BLaER1 treated with 17β-estradiol and CSF1 and Interleukin-3, amounts not matched to agents 10 nM and 100 nM (cell line): ENCODE measurements at regions not wholly inside any gene's neighbourhood (a gene's known extent, or its start where the extent isn't known, plus 50 kb on each side); places are given as distances from the start of the nearest gene placed in this dataset.
A peak's percentile ranks its signal among the peaks of the same experiment; 100 is the strongest.

Experiments
- H3K27ac ChIP-seq, 11 experiments: shearing (Covaris generic); formaldehyde crosslinking; 2 replicates each; pipeline ENCODE4 v1.8.1; 2022
- H3K27me3 ChIP-seq, 11 experiments: shearing (Covaris generic); formaldehyde crosslinking; 2 replicates each; pipeline ENCODE4 v1.8.1; 2022
- H3K36me3 ChIP-seq, 11 experiments: shearing (Covaris generic); formaldehyde crosslinking; 2 replicates each; pipeline ENCODE4 v1.8.1; 2022
- H3K4me1 ChIP-seq, 10 experiments: shearing (Covaris generic); formaldehyde crosslinking; 2 replicates each; pipeline ENCODE4 v1.8.1; 2022
- H3K4me2 ChIP-seq, 11 experiments: shearing (Covaris generic); formaldehyde crosslinking; 2 replicates each; pipeline ENCODE4 v1.8.1; 2022
- H3K4me3 ChIP-seq, 10 experiments: shearing (Covaris generic); formaldehyde crosslinking; 2 replicates each; pipeline ENCODE4 v1.8.1; 2022
- H3K9ac ChIP-seq, 11 experiments: shearing (Covaris generic); formaldehyde crosslinking; 2 replicates each; pipeline ENCODE4 v1.8.1; 2022
- H3K9me3 ChIP-seq, 11 experiments: shearing (Covaris generic); formaldehyde crosslinking; replicated peaks in 1 of 11; 2 replicates each; pipeline ENCODE4 v1.8.1; 2022
- H4K20me1 ChIP-seq, 11 experiments: shearing (Covaris generic); formaldehyde crosslinking; 2 replicates each; pipeline ENCODE4 v1.8.1; 2022
- Cebpa-rat ChIP-seq, 11 experiments: shearing (Covaris generic); IDR thresholded peaks; 2 replicates each; pipeline ENCODE4 v1.8.1; 2022

GRCh38 chr15:38666865-38667510 is 102.4 kb upstream of the RASGRP1 start:
- no peak for TF ChIP-seq Cebpa-rat (IDR thresholded peaks at IDR 0.05)
- Histone ChIP-seq H4K20me1 (no peaks in the 10 kb centered on the region), H3K4me1 (peaks cover 15 to 47% (median 31%) of the 10 kb centered on the region in 10 experiments; a peak in 18 of 20 replicates), H3K4me2 (peak overlapping the region in 6 of 11 experiments; percentile 0 to 14 (median 4); a peak in 7 of 22 replicates), H3K4me3 (no peak overlapping the region), H3K27me3 (no peaks in the 10 kb centered on the region), H3K9me3 (0 out of 22 replicates have a peak, but pooled peaks cover 0 to 4% (median 0%) of the 10 kb centered on the region in 11 experiments), H3K27ac (no peak overlapping the region), H3K9ac (no peak overlapping the region), H3K36me3 (no peaks in the 10 kb centered on the region)

DNA sequence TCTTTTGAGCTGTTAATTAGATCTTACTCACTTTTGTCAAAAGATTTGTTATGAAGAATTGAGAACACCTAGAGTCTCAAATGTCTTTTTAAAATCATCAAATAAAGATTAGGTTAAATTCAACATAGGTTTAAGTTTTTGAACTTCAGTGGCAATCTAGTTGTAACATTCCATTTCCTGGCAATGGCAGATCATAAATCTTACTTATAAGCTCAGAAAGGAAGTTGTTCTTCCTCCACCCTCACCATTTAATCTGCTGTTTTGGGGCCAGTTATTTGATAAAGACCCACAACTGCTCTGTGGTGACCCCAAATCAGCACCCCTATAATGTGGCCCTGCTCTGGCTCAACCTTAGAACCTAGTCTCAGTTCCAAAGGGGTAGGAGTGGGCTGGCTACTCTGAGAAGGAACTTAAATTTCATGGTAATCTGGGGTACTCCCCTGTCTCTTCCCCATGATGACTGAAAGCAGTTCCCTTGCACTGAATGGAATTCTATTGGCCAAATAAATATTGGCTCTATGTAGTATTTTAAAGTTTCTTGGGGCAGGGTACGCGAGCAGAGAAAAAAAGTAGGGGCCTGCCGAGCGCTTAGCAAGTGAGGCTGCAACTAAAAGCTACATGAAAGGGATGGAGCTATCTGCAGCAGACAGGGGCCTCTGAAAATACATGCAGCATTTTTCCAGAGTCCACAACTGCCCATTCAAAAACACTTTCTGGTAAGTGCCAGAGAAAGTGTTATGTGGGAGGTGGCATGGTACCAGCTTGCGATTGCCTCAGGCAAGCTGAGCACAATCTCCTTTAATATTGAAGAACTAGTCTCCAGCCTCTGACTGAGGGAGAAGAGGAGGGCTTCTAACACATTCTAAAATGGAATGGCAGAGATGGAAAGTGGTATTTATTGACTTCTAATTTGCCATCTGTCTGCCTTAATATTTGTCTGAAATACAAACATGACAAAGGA is 103.6 kb upstream of the RASGRP1 start:
- H4K20me1 ChIP-seq = no peaks in the 10 kb centered on the region
- no peak overlapping the region for H3K4me3 ChIP-seq
- H3K27ac ChIP-seq = no peak overlapping the region
- H3K4me2 ChIP-seq = no peak overlapping the region; a peak in 1 of 22 replicates
- H3K36me3 ChIP-seq = no peaks in the 10 kb centered on the region
- H3K9ac ChIP-seq = no peak overlapping the region
- H3K9me3 ChIP-seq = 0 out of 22 replicates have a peak, but pooled peaks cover 0 to 4% (median 0%) of the 10 kb centered on the region in 11 experiments
- H3K4me1 ChIP-seq = peaks cover 15 to 47% (median 32%) of the 10 kb centered on the region in 10 experiments; a peak in 18 of 20 replicates
- TF ChIP-seq Cebpa-rat (IDR thresholded peaks at IDR 0.05) = no peak
- H3K27me3 ChIP-seq = no peaks in the 10 kb centered on the region

DNA sequence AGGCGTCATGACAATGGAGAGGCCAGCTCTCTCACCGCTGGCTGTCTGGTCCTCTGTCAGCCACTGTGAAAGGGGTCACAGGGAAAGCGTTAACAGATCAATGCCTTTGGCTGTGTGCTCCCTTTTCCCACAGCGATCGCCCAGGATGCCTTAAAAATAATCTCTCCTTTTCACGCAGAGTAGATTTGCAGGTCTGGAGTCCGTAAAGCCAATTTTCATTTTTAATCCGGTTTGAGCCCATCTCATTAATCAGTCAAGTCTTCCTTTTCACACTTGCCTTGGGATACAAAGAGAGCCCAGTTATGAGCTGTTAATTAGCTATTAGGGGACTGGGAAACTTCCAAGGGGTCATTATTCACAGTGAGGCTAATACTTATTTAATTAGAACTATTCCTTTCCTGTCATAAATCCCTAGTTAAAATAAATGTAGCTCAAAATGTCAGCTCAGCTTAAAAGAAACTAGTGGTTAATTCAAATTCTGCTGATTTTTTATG is 104.3 kb upstream of the RASGRP1 start:
- Histone ChIP-seq H3K4me3 (no peak overlapping the region), H4K20me1 (no peaks in the 10 kb centered on the region), H3K9me3 (0 out of 22 replicates have a peak, but pooled peaks cover 0 to 4% (median 0%) of the 10 kb centered on the region in 11 experiments), H3K4me1 (peaks cover 15 to 47% (median 33%) of the 10 kb centered on the region in 10 experiments; a peak in 18 of 20 replicates), H3K36me3 (no peaks in the 10 kb centered on the region), H3K9ac (no peak overlapping the region), H3K27ac (no peak overlapping the region), H3K27me3 (no peaks in the 10 kb centered on the region), H3K4me2 (no peak overlapping the region)
- TF ChIP-seq Cebpa-rat (IDR thresholded peaks at IDR 0.05) = no peak

DNA sequence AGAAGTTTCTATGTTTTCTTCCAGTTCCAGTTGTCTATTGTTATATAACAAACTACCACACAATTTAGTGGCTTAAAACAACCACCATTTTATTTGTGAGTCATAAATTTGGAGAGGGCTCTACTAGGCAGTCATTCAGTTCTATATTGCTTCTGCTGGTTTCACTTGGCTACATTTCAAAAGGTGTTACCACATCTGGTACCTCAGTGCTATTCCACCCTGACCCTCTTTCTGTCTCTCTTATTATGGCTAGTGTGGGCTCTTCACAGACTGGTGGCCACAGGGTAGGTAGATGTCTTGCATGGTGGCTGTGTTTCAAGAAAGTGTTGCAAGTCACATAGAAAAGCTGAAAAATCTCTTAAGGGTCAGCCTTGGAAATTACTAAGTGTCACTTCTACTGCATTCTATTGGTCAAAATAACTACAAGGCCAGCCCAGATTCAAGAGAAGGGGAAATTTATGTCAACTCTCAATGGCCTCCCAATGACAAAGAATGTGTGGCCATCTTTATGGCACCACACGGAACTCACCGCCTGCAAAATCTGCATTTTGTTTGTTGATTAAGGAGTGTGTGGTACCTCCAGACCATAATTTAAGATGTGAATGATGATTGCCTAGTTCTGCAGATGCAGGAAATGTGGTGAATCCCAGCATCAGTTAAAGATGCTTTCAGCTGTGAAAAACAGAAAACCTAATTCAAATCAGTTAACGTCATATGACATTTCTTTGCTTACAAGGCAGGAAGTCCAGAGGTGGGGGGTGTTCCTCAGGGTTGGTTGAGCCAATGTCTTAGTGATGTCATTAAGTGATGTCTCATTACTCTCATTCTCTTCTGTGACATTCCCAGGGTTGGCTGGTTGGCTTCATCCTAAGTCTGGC is 105.8 kb upstream of the RASGRP1 start:
- no peaks in the 10 kb centered on the region for H3K36me3 ChIP-seq
- TF ChIP-seq Cebpa-rat (IDR thresholded peaks at IDR 0.05) = no peak
- H3K4me1 ChIP-seq = peaks cover 28 to 57% (median 39%) of the 10 kb centered on the region in 10 experiments; a peak in 18 of 20 replicates
- no peak overlapping the region for H3K27ac ChIP-seq
- no peaks in the 10 kb centered on the region for H4K20me1 ChIP-seq
- H3K27me3 ChIP-seq = no peaks in the 10 kb centered on the region
- H3K9me3 ChIP-seq = 0 out of 22 replicates have a peak, but pooled peaks cover 0 to 4% (median 0%) of the 10 kb centered on the region in 11 experiments
- no peak overlapping the region for H3K4me3 ChIP-seq
- H3K4me2 ChIP-seq = peak overlapping the region in 8 of 11 experiments; percentile 24 to 40 (median 32); a peak in 10 of 22 replicates
- no peak overlapping the region for H3K9ac ChIP-seq

DNA sequence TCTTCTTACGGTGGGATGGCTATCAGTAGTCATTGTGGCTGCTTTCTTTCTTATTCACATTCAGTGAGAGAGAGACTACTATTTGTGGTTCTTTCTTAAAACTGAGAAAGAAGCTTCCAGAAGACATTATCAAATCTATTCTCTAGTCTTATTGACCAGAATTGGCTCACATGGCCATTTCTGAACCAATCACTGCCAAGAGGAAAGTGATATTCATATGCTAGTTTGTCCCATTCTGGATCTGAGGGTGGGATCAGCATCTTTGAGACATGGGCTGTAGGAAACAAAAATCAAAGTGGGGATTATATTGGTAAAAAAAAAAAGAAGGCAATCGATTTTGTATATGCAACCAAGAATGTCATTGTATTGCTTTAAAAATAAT is 106.4 kb upstream of the RASGRP1 start:
- Histone ChIP-seq H3K27ac (no peak overlapping the region; a peak in 1 of 22 replicates), H3K9me3 (0 out of 22 replicates have a peak, but pooled peaks cover 0 to 4% (median 0%) of the 10 kb centered on the region in 11 experiments), H3K36me3 (no peaks in the 10 kb centered on the region), H4K20me1 (no peaks in the 10 kb centered on the region), H3K9ac (no peak overlapping the region), H3K4me2 (peak overlapping the region in 8 of 11 experiments; percentile 24 to 40 (median 32); a peak in 11 of 22 replicates), H3K4me1 (peaks cover 28 to 57% (median 39%) of the 10 kb centered on the region in 10 experiments; a peak in 18 of 20 replicates), H3K27me3 (no peaks in the 10 kb centered on the region), H3K4me3 (no peak overlapping the region)
- no peak for TF ChIP-seq Cebpa-rat (IDR thresholded peaks at IDR 0.05)

- peak overlapping the region in 6 of 11 experiments; percentile 14 to 48 (median 31); a peak in 14 of 22 replicates for H3K4me2 ChIP-seq
- no peaks in the 10 kb centered on the region for H3K36me3 ChIP-seq
- H3K27ac ChIP-seq = peak overlapping the region in 2 of 11 experiments; percentile 26 to 56; a peak in 4 of 22 replicates
- no peaks in the 10 kb centered on the region for H4K20me1 ChIP-seq
- 0 out of 22 replicates have a peak, but pooled peaks cover 0 to 4% (median 0%) of the 10 kb centered on the region in 11 experiments for H3K9me3 ChIP-seq
- H3K9ac ChIP-seq = no peak overlapping the region
- no peak overlapping the region for H3K4me3 ChIP-seq
- no peak for TF ChIP-seq Cebpa-rat (IDR thresholded peaks at IDR 0.05)
- no peaks in the 10 kb centered on the region for H3K27me3 ChIP-seq
- peaks cover 28 to 55% (median 37%) of the 10 kb centered on the region in 10 experiments; a peak in 18 of 20 replicates for H3K4me1 ChIP-seq
These were observed 107.2 kb upstream of the RASGRP1 start for GRCh38 chr15:38671675-38672254.

DNA sequence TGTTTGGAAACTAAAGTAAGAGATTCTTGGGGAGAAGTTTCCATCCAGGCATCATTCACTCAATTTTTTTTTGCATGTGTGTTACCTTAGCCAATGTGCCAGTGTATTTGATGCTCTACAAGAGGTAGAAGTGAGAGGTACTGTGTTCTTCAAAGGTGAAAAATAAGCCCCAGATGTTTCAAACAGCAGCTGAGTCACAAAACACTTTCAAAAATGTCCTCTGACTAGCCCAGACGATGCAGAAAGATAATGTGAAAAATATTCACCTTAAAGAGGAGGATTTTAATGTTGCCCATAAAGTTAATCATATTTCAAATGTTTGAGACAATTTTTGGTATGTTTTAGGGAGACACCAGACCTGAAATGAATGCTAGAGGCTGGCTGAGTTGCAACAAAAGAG is 107.7 kb upstream of the RASGRP1 start:
- peaks cover 25 to 50% (median 33%) of the 10 kb centered on the region in 10 experiments; a peak in 18 of 20 replicates for H3K4me1 ChIP-seq
- H3K4me3 ChIP-seq = no peak overlapping the region
- peak overlapping the region in 2 of 11 experiments; percentile 26 to 56; a peak in 4 of 22 replicates for H3K27ac ChIP-seq
- 0 out of 22 replicates have a peak, but pooled peaks cover 0 to 4% (median 0%) of the 10 kb centered on the region in 11 experiments for H3K9me3 ChIP-seq
- peak overlapping the region in 5 of 11 experiments; percentile 14 to 48 (median 32); a peak in 8 of 22 replicates for H3K4me2 ChIP-seq
- no peak overlapping the region for H3K9ac ChIP-seq
- no peaks in the 10 kb centered on the region for H3K36me3 ChIP-seq
- H3K27me3 ChIP-seq = no peaks in the 10 kb centered on the region
- no peaks in the 10 kb centered on the region for H4K20me1 ChIP-seq
- TF ChIP-seq Cebpa-rat (IDR thresholded peaks at IDR 0.05) = no peak
